ENCODE measurements at regions not wholly inside any gene's neighbourhood (a gene's known extent, or its start where the extent isn't known, plus 50 kb on each side); places are given as distances from the start of the nearest gene placed in this dataset.
"Not testable (repeated sequence)": the region's sequence is repeated elsewhere in the genome, so short reads cannot be mapped to it uniquely, and the experiment has no call there.

DNA sequence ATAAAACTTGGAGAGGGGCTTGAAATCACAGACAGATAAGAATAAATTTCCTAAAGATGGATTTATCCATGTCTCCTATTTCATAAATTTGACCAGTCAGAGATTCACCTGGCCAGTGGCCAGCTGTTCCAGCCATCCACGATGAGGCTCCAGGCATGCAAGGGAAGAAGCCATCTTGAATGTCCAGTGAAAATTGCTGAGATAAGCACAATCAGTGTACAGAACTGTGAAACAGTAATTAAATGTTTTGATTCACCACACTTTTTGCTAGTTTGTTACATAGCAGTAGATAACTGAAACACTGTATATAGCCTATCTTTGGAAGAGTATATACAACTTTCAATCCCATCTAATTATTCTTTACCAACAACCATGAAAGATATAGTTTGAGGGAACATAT lies 163.5 kb downstream of the HINT1 start:
- DNase-seq, result no peak

DNA sequence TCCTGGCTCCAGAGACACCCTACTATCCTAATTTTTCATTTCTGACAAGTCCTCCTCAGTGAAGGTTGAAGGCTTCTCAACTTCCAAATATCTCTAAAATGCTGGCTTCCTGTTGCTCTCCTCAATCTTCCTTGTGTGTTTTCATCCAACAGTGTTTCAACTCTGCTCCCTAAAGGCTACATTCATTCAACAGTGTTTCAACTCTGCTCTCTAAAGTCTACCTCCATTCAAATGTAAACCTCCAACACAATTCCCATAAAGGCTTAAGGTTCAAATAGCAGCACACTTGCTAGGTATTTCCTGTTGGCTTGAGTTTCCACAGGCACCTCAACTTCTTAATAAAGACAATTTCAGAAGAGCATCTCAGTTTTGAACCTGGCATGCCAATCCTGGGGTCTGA lies 164.8 kb downstream of the HINT1 start:
- no peak for DNase-seq

DNA sequence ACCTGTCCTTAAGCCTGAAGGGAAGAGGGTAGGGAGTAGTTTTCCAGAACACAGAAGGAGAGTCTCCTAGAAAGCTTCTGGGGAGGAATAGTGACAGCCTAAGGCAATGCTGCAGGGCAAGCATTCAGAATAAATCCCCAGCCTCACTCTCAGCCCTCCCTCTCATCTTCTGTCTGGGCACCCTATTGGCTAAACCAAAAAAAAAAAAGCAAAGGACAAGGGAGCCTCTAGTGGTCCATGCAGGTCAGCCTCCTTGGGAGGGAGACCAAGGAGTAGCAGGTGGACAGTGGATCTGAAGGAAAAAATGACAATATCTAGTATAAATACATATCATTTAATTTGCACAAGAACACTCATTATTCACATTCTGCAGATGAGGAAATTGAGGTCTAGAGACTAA lies 168.3 kb downstream of the HINT1 start:
- not testable (repeated sequence) for DNase-seq

DNA sequence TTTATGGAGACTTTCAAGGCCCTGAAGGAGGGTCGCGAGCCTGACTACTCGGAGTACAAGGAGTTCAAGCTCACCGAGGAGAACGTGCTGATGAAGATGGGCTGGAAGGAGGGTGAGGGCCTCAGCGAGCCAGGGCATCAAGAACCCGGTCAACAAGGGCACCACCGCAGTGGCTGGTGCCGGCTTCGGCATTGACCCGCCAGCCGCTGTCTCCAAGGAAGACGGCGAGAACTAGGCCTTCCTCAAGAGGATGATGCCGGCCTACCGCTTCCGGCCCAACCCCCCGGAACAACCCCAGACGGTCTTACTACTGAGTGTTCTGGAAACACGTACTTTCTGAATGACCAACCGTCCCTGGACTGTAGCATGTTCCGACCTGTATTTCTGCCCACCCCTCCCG lies 169.2 kb downstream of the HINT1 start:
- no peak for DNase-seq

DNA sequence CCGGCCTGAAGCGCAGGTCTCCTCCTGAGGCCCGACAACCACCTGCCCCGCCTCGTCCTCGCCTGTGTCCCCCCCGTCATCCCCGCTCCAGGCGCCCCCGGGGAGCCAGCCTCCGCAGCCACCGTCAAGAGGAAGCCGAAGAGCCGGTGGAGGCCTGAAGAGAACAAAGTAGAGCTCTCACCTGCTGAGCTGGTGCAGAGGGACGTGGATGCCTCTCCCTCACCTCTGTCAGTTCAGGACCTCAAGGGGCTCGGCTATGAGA lies 169.9 kb downstream of the HINT1 start:
- no peak for DNase-seq

DNA sequence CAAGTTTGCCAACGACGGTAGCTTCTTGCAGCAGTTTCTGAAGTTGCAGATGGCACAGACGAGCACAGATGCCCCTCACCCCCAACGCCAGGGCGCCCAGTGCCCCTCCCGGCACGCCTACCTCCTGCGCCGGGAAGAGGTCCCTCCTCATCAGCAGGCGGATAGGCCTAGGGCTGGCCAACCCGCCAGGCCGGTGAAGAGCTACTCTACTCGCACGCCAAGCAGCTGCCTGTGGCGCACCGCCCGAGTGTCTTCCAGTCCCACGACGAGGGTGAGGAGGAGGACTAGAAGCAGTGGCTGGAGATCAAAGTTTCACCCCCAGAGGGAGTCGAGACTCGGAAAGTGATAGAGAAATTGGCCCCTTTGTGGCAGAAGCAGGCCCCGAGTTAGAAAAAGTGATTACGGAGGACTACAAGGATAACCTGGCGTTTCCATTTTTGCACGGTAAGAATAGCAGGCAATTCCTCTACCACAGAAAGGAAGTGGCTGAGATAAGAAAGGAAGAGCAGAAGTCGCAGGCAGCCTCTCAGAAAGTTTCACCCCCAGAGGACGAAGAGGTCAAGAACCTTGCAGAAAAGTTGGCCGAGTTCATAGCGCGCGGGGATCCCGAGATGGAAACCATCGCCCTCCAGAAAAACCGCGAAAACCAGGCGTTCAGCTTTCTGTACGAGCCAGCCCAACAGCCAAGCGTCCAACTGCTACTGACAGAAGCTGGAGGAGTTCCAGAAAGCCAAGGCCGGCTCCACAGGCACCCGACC lies 170.4 kb downstream of the HINT1 start:
- no peak for DNase-seq

DNA sequence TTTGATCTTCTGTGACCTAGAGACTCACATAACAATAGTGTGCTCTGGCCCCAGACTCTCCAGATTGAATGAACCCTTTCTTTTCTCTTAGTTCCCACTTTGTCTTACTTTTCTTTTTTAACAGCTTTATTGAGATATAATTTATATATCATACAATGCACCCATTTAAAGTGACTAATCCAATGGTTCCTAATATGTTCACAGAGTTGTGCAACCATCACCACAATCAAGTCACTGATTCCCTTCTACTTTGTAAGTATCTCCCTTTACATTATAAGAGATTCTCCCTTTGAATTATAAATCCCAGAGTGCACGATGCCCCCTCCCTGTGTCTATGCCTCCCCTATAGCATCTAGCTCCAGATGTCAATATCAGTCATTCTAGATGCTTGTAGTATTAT lies 172.4 kb downstream of the HINT1 start:
- no peak for DNase-seq

DNA sequence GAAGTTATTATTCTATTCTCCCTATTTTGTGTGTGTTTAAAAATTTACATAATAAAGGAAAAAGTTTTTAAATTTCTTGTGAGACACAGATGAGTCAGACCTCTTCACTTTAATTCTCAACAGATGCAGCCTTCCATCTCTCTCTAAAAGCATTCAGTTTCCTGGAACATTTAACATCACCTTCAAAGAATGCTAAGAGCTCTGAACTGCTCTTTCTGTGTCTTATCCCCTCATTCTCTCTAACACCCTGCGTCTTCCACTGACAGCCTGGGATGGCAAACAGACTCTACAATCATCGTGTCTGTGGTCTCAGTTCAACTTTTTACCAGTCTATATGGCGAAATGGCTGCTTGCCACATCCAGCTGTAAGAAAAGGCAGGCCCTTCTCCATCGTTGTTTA lies 173.0 kb downstream of the HINT1 start:
- DNase-seq, result no peak

DNA sequence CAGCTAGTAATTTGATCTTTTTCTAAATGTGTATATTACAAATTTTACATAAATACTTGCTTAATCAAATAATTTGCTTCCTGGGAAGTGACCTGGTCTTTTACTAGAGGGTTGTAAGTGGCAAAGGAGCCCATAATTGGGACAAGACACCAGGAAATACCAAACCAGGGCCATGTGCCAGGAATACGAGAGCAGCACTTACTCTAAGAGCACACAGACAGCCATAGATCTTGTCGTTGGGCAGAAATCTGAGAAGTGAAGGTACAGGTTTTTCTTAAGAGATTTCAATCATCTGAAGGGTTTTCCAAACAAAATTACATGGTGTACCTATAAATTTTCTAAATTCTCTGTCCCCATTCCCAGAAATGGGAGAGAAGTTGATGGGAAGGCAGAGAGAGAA lies 179.3 kb downstream of the HINT1 start:
- no peak for DNase-seq

DNA sequence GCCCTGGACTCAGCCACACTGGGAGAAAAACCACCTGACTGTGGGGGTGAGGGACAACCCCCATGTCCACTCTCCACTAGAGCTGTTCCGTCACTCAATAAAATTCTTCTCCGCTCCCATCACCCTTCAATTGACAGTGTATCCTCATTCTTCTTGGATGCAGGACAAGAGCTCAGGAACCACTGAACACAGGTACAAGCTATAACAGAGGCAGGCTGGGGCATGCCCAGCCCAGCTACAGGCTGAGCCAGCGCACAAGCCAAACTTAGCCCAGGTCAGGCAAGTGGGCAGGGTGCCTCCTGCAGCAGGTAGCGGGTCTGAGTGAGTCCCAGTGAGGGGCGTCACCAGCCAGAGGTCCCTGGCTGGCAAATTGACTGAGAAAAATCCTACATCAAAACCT lies 183.4 kb downstream of the HINT1 start:
- DNase-seq, result no peak

DNA sequence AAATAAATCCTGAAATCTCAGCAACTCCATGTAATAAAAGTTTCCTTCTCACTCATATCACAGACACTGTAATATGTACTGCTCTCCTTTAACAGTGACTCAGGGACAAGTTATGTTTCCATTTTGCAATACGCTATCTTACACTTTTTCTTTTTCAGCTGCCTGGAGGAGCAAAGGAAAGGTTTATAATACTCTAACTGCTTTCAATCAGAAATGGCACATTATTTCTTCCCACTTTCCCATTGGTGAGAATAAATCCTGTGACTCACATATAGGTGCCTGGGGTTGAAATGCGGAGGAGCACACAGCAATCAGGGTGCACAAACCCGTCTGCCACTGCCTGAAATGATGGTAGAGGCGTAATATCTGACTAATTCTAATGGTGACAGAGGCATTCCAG lies 186.6 kb downstream of the HINT1 start:
- DNase-seq, result no peak

DNA sequence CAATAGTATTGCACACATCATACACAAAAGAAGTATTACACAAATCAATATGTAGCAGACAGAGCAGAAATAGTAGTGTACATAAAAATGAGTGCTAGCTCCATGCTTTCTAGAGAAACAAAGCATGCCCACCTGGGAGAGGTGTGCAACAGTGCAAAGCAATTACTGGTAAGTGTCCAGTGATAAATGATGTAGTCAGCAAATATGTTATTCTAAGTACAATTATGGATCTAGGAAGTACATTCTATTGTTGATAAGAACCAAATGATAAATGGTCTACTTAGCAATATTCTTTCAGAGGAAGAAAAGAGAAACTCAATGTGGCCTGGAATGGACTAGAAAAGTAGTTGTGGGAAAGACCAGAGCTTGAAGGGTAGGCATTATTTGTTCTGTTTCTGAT lies 188.6 kb downstream of the HINT1 start:
- DNase-seq, result no peak

DNA sequence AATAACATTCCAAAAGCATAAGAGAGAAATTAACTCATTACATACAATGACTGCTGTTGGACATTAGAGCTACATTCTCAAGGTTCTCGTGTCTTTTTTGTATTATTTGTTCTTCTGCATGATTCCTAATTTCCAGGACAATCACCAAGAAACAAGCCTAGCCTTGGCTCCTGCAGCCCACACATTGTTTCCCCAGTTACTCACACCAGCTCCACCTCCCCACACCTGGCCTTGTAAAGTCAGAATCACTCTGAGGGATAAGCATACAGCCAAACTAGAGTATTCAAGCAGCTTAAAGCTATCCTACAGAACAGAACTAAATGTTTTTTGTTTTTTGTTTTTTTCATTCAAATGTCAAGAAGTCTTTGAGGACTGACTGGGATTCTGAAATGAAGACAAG lies 189.2 kb downstream of the HINT1 start:
- no peak for DNase-seq

DNA sequence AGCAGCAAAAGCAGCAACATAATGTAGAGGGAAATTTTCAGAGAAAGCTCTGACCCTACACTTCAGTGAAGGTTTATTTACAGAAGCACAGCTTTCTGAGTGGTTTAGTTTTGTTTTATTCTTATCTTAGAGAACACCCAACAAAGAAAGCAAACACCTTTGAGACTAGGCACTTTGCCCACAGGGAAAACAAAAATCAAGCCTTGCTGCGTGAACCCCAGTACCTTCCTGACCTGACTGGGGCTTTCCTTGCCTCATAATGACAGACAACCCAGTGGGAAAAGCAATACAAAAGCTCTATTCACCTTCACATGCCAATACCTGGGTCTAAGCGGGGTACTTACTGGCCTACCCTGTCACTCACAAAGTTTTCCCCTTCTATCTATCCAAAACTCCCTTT lies 189.8 kb downstream of the HINT1 start:
- no peak for DNase-seq

DNA sequence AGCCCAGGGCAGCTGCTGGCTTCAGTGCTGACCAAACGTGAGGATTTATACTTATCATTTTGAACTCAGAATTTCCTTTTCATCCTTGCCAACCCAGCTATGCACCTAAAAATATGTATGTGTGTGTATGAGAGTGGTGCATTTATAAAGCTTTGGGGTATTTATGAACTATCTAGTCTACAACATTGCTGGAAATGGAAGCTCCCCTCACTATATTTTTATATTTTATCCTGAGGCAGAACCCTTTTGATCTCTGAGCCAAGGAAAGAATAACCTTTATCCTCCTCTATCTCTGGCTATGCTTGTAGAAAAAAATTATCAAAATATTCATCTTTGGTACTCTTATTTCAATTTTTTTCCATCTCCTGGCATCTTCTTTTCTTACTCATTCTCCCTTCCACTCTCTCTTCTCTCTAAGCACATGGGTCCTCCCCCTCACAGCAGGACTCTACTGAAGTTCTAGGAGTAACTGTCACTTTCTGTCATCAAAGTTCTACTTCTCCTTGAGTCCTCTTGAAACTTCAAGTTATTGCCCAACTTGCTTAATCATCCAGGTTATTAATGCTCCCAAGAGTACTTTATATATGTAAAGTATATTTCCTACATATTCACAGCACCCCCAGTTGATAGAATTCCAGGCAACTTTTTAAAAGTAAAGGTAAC lies 190.9 kb downstream of the HINT1 start:
- no peak for DNase-seq

DNA sequence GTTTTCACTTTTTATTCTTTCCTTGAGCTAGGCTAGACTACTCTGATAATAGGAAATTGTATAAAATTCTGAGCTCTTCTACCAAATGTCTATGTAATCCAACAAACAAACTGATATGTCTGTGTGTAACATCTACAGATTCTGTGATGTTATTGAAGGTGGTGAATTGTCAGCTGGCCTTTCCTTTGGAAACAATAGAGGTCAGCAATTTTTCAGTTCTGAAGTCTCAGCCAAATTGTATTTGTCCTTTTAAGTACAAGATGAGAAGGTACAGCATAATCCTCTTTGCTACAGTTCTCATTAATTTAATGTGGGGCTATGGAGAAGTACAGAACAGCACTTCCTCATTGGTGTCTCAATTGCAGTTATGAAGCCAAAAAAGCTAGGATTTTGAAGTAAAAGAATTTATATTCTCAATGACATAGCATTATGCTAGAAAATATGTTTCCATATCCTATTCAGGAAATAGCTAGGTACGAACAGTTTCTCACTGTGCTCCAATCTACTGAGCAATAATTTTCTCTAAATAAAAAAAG lies 198.0 kb downstream of the HINT1 start:
- no peak for DNase-seq

DNA sequence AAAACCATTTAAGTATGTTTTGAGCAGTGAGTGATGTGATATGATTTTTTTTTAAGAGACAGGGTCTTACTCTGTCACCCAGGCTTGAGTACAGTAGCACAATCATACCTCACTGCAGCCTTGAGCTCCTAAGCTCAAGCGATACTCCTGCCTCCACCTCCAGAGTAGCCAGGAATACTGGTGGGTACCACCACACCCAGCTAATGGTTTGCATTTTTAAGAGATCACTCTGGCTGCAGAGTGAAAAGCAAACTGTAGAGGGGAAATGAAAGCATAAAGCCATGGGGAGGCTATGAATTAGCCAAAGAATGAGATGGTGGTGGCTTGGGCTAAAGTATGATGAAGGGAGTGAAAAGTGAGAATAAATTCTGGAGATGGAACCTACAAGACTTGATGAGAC lies 199.1 kb downstream of the HINT1 start:
- DNase-seq, result no peak

DNA sequence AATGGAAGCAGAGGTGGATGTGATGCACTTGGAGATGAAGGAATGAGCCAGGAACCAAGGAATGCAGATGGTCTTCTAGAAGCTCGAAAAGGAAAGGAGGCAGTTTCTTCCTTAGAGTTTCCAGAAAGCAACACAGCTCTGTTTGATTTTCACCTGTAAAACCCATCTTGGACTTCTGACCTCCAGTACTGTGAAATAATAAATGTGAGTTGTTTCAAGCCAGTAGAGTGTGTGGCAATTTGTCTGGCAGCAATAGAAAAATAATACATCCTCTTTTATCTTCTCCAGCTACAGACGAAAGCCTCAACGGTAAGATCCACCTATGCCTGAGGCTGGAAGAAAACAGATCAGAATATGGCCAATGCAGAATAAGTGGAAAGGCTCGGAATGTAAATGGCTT lies 199.7 kb downstream of the HINT1 start:
- no peak for DNase-seq

DNA sequence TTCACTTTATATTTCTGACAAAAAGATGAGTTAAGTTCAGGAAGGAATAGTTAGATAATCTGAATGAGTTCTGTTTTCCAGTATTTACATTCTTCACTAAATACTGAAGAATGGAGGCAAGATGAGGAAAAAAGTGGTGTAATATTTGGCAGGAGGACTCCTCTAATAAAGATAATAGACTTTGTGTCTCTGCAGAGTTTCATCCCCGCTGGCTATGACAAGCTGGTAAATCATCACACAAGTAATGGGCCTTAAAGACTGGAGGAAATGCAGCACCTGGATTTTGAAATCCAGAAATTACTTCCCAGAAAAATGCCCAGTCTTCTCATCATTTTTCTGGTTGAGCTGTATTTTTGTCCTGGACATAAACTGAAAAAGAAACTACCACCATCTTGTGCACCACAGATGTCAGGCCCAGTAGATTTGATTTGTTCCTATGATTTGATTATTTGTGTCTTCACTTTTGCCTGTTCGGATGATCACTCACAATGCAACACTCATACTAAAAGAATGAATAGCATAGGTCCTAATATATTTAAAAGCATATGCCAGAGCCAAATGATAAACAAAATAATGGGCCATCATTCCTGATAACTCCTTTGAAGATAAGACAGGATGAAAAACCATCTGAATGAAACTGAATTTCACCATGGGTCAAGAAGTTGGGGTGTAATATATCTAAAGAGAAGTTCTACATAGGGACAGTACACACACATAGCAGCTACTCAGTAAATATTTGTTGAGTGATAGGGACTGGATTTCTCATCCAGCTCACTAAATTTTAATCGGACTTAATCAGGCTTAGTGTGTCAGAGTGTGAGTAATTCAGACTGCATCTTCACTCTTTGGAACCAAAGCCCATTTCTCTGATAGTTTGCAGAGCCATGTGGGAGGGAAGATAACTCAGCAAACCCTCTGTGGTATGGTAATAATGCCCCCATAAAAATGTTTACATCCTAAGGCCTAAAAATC lies 200.5 kb downstream of the HINT1 start:
- no peak for DNase-seq

DNA sequence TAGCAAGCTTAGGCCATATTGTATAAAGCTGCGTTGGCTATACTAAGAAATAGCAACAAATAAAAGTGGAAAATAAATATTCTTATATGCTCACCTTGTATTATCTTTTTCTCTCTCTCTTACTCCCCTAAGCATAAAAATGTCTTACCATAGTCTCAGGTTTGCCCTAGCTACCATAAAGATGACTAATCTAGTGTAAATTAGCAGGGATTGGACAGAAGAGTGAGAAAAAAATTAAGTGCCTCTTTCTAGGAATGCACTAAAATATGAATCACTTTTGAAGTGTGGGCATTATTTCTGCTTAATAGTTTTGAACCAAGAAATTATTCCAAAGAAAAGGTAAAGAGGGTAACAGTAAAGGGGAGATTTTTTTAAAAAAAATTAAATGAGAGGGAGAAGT lies 201.3 kb downstream of the HINT1 start:
- no peak for DNase-seq

DNA sequence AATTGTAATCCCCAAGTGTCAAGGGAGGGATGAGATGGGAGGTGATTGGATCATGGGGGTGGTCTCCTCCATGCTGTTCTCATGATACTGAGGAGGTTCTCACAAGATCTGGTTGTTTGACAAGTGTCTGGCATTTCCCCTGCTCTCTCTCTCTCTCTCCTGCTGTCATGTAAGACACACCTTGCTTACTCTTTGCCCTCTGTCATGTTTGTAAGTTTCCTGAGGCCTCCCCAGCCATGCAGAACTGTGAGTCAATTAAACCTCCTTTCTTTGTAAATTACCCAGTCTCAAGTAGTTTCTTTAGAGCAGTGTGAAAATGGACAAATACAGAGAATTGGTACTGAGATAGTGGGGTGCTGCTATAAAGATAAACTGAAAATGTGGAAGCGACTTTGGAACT lies 207.9 kb downstream of the HINT1 start:
- no peak for DNase-seq

DNA sequence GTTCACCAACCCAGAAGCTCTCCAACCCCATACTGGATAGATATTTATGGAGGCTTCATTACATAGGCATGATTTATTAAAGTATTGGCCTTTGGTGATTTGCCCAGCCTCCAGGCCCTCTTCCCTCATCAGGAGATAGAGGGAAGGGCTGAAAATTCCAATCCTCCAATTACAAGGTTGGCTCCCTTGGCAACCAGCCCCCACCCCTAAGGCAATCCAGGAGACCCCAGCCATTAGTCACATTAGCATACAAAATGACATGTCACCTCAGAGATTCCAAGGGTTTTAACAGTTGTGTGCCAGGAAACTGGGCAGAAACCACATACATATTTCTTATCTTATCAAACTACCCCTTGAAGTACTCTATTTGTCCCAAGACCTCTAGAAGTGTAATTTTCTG lies 210.0 kb downstream of the HINT1 start:
- no peak for DNase-seq

DNA sequence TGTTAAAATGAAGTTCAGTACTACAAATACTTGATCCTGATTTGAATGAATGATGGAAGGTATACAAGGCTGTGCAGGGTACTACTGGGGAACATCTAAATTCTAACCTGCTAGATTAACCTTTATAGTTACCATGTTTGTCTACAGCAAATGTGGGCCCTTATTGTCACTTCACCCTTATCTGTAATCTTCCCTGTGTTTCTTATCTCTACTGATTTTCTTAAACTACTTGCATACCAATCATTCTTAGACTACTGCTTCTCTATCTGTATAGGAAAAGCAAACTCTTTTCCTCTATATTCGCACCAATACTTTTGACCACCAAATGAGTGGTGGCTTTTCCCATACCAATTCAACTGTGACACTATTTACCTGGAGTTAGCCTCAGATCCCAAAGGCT lies 210.7 kb downstream of the HINT1 start:
- DNase-seq, result no peak

DNA sequence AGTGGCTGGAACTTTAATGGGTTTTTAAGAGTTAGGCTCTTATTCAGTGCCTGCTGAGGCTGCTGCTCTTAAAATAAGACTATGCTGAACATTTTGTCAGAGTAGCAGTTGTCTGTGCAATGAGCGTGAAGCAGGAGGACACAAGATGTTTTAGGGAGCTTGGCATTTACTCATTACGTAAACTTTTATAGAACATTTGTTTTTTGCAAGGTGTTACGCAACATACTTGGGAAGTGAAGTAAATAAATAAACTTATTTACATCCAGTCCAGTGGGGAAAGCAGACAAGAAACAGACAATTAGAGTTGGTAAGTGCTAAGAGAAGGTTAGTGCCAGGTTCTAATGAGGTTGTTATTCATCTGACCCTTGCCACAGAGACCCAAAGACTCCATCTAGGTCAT lies 226.0 kb downstream of the HINT1 start:
- DNase-seq, result no peak
